ENCODE measurements at regions not wholly inside any gene's neighbourhood (a gene's known extent, or its start where the extent isn't known, plus 50 kb on each side); places are given as distances from the start of the nearest gene placed in this dataset.

DNA sequence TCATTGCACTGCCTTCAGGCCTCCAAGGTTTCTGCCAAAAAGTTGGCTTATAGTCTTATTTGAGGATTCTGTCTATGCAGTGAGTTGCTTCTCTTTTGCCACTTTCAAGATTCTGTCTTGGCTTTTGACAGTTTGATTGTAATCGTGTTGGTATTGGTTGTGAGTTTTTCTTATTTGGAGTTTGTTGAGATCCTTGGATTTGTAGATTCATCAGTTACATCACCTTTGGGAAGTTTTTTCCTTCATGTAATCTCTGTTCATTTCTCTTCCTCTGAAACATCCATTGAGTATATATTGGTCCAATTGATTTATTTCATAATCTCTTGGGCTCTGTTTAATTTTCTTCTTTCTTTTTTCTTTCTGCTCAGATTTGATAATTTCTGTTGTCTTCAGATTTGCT lies 59.8 kb downstream of the SEPTIN7 start:
- no peak for TF ChIP-seq POLR2AphosphoS5 (IDR thresholded peaks at IDR 0.05)
- TF ChIP-seq, protein P1, sequence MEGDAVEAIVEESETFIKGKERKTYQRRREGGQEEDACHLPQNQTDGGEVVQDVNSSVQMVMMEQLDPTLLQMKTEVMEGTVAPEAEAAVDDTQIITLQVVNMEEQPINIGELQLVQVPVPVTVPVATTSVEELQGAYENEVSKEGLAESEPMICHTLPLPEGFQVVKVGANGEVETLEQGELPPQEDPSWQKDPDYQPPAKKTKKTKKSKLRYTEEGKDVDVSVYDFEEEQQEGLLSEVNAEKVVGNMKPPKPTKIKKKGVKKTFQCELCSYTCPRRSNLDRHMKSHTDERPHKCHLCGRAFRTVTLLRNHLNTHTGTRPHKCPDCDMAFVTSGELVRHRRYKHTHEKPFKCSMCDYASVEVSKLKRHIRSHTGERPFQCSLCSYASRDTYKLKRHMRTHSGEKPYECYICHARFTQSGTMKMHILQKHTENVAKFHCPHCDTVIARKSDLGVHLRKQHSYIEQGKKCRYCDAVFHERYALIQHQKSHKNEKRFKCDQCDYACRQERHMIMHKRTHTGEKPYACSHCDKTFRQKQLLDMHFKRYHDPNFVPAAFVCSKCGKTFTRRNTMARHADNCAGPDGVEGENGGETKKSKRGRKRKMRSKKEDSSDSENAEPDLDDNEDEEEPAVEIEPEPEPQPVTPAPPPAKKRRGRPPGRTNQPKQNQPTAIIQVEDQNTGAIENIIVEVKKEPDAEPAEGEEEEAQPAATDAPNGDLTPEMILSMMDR (IDR thresholded peaks at IDR 0.05): no peak
- no peak for TF ChIP-seq POLR2A (IDR thresholded peaks at IDR 0.05)
